A673 (cell line): ENCODE measurements at regions not wholly inside any gene's neighbourhood (a gene's known extent, or its start where the extent isn't known, plus 50 kb on each side); places are given as distances from the start of the nearest gene placed in this dataset.

Experiments
- CTCF ChIP-seq: fragments of 300-800, 200-600 bp; sonication (generic); conservative IDR thresholded peaks from 2 replicates; pipeline ENCODE4 v1.5.1; 2017; ENCODE audit warnings: low read depth, mild to moderate bottlenecking, antibody characterized with exemption, low read length, moderate library complexity, mixed read lengths
- EZH2 ChIP-seq: fragments of 200-600 bp; sonication (generic); IDR thresholded peaks from 2 replicates; pipeline ENCODE4 v1.6.1; 2017; ENCODE audit warnings: borderline replicate concordance, low read depth, mild to moderate bottlenecking, mixed read lengths, antibody characterized with exemption, low read length; ENCODE audit not compliant: poor library complexity, severe bottlenecking

GRCh38 chr7:46940178-46940577 lies 641.7 kb downstream of the TNS3 start:
- TF ChIP-seq CTCF (no peak), EZH2 (no peak)
